ENCODE measurements at regions not wholly inside any gene's neighbourhood (a gene's known extent, or its start where the extent isn't known, plus 50 kb on each side); places are given as distances from the start of the nearest gene placed in this dataset.

GRCh38 chr6:139812939-139813338 is 438.5 kb upstream of the CITED2 start:
- no peak for DNase-seq

GRCh38 chr6:139801571-139802321 is 427.3 kb upstream of the CITED2 start:
- no peak for DNase-seq

DNA sequence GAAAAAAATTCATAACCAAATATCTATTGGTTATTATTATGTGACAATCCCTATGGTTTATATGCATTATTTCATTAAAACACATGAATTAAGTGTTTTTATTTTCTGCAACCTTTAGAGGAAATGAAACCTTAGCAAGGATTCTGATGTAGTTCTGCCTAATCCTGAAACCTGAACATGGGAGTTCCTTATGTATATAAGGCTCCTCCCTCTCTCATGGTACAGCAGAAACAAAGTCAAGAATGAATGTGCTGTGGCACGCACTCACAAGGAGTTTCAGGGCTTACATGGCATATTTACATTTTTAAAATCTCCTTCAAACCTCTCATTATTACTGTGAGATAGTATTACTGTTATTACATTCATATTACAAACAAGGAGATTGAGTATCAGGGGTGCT is 426.4 kb upstream of the CITED2 start:
- DNase-seq: no peak

DNA sequence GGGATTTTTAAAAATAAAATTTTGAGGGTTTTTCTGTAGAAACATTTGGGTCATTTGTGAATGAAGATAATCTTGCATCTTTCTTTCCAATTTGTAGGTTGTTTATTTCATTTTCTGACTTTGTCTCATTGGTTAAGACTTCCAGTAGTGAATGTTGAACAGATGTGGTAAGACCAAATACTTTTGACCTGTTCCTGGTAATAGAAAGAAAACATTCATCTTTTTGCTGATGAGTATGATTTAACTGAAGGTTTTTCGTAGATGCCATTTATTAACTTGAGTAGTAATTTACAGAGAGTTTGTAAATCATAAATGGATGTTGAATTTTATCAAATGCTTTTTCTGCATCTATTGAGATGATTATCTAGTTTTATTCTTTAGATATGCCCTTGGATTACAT is 416.1 kb upstream of the CITED2 start:
- DNase-seq: no peak

DNA sequence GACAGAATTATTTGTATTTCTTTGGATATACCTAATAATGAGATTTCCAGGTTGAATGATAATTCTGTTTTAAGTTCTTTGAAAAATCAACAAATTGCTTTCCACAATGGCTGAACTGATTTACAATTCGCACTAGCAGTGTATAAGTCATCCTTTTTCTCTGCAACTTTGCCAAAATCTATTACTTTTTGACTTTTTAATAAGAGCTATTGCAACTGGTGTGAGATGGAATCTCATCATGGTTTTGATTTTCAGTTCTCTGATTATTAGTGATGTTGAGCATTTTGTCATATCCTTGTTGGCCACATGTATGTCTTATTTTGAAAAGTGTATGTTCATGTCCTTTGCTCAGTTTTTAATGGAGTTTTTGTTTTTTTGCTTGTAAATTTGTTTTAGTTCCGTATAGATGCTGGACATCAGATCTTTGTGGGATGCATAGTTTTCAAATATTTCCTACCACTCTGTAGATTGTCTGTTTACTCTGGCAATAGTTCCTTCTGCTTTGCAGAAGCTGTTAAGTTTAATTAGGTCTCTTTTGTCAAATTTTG is 409.8 kb upstream of the CITED2 start:
- no peak for DNase-seq

- no peak for DNase-seq
Measured at GRCh38 chr6:139779988-139780774, 405.7 kb upstream of the CITED2 start.

- no peak for DNase-seq
Measured at GRCh38 chr6:139778688-139779087, 404.2 kb upstream of the CITED2 start.

- DNase-seq: no peak
Measured at GRCh38 chr6:139778106-139778505, 403.7 kb upstream of the CITED2 start.

GRCh38 chr6:139777202-139777970 is 402.9 kb upstream of the CITED2 start:
- DNase-seq: no peak

- DNase-seq: no peak
Measured at GRCh38 chr6:139776041-139776440, 401.6 kb upstream of the CITED2 start.

- no peak for DNase-seq
Measured at GRCh38 chr6:139768196-139768595, 393.7 kb upstream of the CITED2 start.

DNA sequence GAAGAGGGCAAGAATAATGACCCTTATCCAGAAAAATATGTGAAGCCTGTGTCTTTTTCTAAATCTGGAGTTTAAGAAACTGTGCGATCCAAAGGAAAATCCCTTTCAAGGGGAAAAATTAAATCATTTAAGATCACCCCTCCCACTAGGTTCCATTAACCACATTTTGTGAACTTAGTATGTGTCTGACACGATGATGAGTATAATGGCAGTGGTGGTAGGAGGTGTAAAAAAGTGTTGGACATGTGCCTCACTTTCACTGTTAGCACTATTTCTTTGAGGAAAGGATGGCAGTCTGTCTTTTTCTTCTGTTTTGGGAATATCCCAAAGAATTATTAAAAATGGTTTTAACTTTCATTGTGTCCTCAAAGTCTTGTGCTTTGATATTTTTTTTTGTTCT is 392.3 kb upstream of the CITED2 start:
- DNase-seq: no peak

- no peak for DNase-seq
Measured at GRCh38 chr6:139765825-139766285, 391.4 kb upstream of the CITED2 start.

- peak; percentile 47 for DNase-seq
Measured at GRCh38 chr6:139764498-139764986, 390.1 kb upstream of the CITED2 start.

DNA sequence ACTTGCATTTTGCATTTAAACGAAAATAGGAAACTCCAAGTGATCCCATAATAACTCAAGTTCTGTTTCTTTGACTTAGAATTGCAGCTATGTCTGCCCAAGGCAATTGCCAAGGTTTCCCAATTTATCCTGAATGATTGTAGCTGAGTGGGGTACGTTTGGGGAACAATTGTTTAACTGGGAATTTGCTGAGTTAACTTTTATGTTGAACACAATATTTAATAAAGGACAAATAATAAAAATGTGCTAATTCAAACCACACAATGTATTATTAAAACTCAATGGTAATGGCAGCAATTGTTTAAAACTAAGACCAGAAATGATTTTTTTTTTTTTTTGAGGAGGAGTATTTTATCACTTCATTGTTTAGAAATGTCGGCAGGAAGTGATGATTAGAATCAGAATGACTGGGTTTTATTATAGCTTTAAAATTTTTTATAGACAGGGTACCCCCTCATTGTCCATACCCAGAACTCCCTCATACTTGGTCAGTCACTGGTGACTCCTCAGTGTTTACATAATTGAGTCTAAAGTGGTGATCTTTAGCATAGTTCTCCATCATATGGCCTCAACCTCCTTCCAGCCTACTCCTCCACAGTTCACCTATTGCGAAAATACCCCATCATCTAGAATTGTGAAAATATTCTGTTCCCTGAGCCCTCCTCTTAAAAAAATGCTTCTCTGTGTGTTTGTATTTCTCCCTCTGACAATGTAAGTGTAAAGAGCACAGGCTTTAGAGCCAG is 389.2 kb upstream of the CITED2 start:
- no peak for DNase-seq

DNA sequence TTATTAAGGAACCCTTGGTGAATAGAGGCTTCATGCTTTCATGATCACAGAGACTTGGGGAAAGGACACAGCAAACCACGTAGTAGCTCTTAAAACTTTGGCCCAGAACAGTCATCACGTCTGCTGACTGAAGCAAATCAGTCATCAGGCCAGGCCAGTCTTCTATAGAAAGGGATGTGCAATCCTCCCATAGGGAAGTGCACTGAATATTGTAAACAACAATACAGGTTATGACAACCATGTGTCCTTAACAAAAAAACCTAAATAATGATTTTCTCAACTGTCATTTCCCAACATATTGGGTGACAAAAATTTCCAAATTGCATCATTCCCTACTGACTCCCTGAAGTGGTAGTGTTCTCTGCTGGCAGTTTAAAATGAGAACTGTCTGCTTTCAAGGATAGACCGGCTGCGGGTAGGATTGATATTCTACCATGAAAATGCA is 388.2 kb upstream of the CITED2 start:
- DNase-seq: no peak

GRCh38 chr6:139760128-139760527 is 385.7 kb upstream of the CITED2 start:
- no peak for DNase-seq

GRCh38 chr6:139759086-139759485 is 384.6 kb upstream of the CITED2 start:
- DNase-seq: no peak

DNA sequence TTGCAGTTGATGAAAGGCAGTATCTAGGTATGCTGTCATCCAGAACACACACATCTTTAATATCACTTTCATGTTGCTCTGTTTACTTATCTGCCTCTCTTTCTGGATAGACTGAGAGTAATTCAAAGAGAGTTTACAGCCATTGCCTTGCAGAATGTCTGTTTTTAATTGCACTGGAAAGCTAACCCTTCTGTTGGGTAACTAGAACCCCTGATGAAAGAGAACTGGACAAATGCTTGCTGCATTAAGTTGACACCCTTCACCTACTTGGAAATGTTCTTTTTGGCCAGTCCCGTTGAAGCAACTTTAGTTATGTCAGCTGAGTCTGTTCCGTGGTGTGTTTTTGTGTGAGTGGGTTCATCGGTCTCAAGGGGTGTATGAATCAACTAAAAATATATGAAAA is 383.8 kb upstream of the CITED2 start:
- DNase-seq: no peak

GRCh38 chr6:139757784-139758183 is 383.3 kb upstream of the CITED2 start:
- no peak for DNase-seq

- DNase-seq: no peak
Measured at GRCh38 chr6:139756381-139756780, 381.9 kb upstream of the CITED2 start.

Measured in femur (tissue), 1 donor.